HCT116 (cell line): ENCODE measurements at regions not wholly inside any gene's neighbourhood (a gene's known extent, or its start where the extent isn't known, plus 50 kb on each side); places are given as distances from the start of the nearest gene placed in this dataset.
"Not testable (repeated sequence)": the region's sequence is repeated elsewhere in the genome, so short reads cannot be mapped to it uniquely, and the experiment has no call there.

Experiments
- ATAC-seq: fragments of 200-7000 bp; cut with Tn5 transposase; 2 replicates; pipeline ENCODE4 v1.9.1; 2020; ENCODE audit warnings: mild to moderate bottlenecking, moderate library complexity
- BruUV-seq: library from RNA; stranded (reverse); fragments of 400-500 nt; replicated peaks from 2 replicates; lab custom pipeline; 2021; lab: Mats Ljungman, UMichigan
- CTCF ChIA-PET: fragments of 300-600 bp; sonication (Branson Sonifier 250); formaldehyde crosslinking; loops from one replicate; lab custom pipeline; 2021; ENCODE audit warnings: antibody characterized with exemption; lab: Charles Lee
- POLR2A ChIA-PET: fragments of 300-600, 350-600 bp; sonication (Branson Sonifier 250); formaldehyde crosslinking; loops from one replicate; lab custom pipeline; 2021; ENCODE audit warnings: antibody characterized with exemption; lab: Charles Lee
- RAD21 ChIA-PET, 2 experiments: fragments of 300-600 bp; sonication (Branson Sonifier 250); formaldehyde crosslinking; loops; one replicate each; lab custom pipeline; 2023; ENCODE audit warnings: low total read pairs in 2 of 2; ENCODE audit not compliant: uncharacterized antibody in 2 of 2, unreplicated experiment in 2 of 2, low non-redundant PET in 1 of 2; lab: Charles Lee
- DNase-seq: peaks from one replicate; pipeline ENCODE4 v3.0.0-alpha.2; 2010; ENCODE audit warnings: low read depth, low spot score
- H2AFZ ChIP-seq: fragments of 200-600 bp; shearing (Covaris generic), sonication (generic); 2 replicates; pipeline ENCODE4 v1.6.1; 2017; ENCODE audit warnings: low read depth, mixed run types, mixed read lengths, antibody characterized with exemption, low read length; ENCODE audit not compliant: poor library complexity, severe bottlenecking
- H3K27ac ChIP-seq: 2 replicates; pipeline ENCODE4 v1.5.1; 2012; ENCODE audit warnings: low read depth, low read length
- H3K27me3 ChIP-seq: fragments of 200-600 bp; sonication (generic); 2 replicates; pipeline ENCODE4 v1.6.1; 2016; ENCODE audit warnings: mixed run types, low read length, mixed read lengths; ENCODE audit not compliant: insufficient read depth
- H3K36me3 ChIP-seq, 2 experiments: fragments of 200-500 bp in 1 of 2; fragments of 200-600 bp in 1 of 2; sonication (Bioruptor generic) in 1 of 2; sonication (generic) in 1 of 2; 2 replicates each; pipeline versions ENCODE4 v1.5.1 to v1.6.1; 2014 to 2016; ENCODE audit warnings: low read length in 2 of 2, inconsistent platforms in 1 of 2, mixed read lengths in 1 of 2, mixed run types in 1 of 2; ENCODE audit not compliant: insufficient read depth in 2 of 2, control insufficient read depth in 1 of 2
- H3K4me1 ChIP-seq, 2 experiments: fragments of 200-600 bp in 1 of 2; sonication (generic) in 1 of 2; 2 replicates each; pipeline versions ENCODE4 v1.5.1 to v1.6.1; 2012 to 2017; ENCODE audit warnings: low read length in 2 of 2, inconsistent platforms in 1 of 2, mild to moderate bottlenecking in 1 of 2, mixed read lengths in 1 of 2, mixed run types in 1 of 2, moderate library complexity in 1 of 2; ENCODE audit not compliant: insufficient read depth in 2 of 2, control insufficient read depth in 1 of 2
- H3K4me2 ChIP-seq: fragments of 200-600 bp; sonication (generic); 2 replicates; pipeline ENCODE4 v1.6.1; 2017; ENCODE audit warnings: mixed run types, low read length, mixed read lengths
- H3K4me3 ChIP-seq, 2 experiments: fragments of 200-600 bp in 1 of 2; sonication (generic) in 1 of 2; replicated peaks in 1 of 2; 2 replicates each; pipeline ENCODE4 v1.5.1; 2011 to 2016; ENCODE audit warnings: low read length in 2 of 2, control low read depth in 1 of 2, low read depth in 1 of 2, mild to moderate bottlenecking in 1 of 2, mixed read lengths in 1 of 2, mixed run types in 1 of 2
- H3K79me2 ChIP-seq: fragments of 200-600 bp; sonication (generic); 2 replicates; pipeline ENCODE4 v1.6.1; 2017; ENCODE audit warnings: mild to moderate bottlenecking, mixed run types, low read length, moderate library complexity, mixed read lengths; ENCODE audit not compliant: insufficient read depth
- H3K9ac ChIP-seq: fragments of 200-600 bp; sonication (generic); 2 replicates; pipeline ENCODE4 v1.6.1; 2016; ENCODE audit warnings: low read length, mixed read lengths
- H3K9me2 ChIP-seq: fragments of 200-600 bp; sonication (generic), shearing (Covaris generic); 2 replicates; pipeline ENCODE4 v1.6.1; 2017; ENCODE audit warnings: mixed run types, mild to moderate bottlenecking, moderate library complexity; ENCODE audit not compliant: insufficient read depth
- H3K9me3 ChIP-seq, 2 experiments: fragments of 200-500 bp in 1 of 2; fragments of 200-600 bp in 1 of 2; sonication (Bioruptor generic) in 1 of 2; sonication (generic) in 1 of 2; 2 replicates each; pipeline ENCODE4 v1.6.1; 2014 to 2017; ENCODE audit warnings: low read length in 2 of 2, mixed read lengths in 2 of 2, inconsistent platforms in 1 of 2, low read depth in 1 of 2, mild to moderate bottlenecking in 1 of 2, mixed run types in 1 of 2, moderate library complexity in 1 of 2; ENCODE audit not compliant: control insufficient read depth in 1 of 2, insufficient read depth in 1 of 2
- H4K20me1 ChIP-seq: fragments of 200-600 bp; sonication (generic), shearing (Covaris generic); 2 replicates; pipeline ENCODE4 v1.6.1; 2017; ENCODE audit warnings: mixed run types, mild to moderate bottlenecking, moderate library complexity; ENCODE audit not compliant: insufficient read depth
- CBX3 ChIP-seq: IDR thresholded peaks from 2 replicates; pipeline ENCODE4 v1.6.1; 2012; ENCODE audit warnings: low read depth
- CEBPB ChIP-seq: IDR thresholded peaks from 2 replicates; pipeline ENCODE4 v1.6.1; 2012; ENCODE audit warnings: low read depth
- ELF1 ChIP-seq: IDR thresholded peaks from 2 replicates; pipeline ENCODE4 v1.6.1; 2012; ENCODE audit warnings: low read depth, borderline replicate concordance
- EZH2 ChIP-seq: fragments of 200-600 bp; sonication (generic); IDR thresholded peaks from 2 replicates; pipeline ENCODE4 v1.6.1; 2017; ENCODE audit warnings: antibody characterized with exemption, mixed run types
- MAX ChIP-seq: IDR thresholded peaks from 2 replicates; pipeline ENCODE4 v1.6.1; 2012
- POLR2A ChIP-seq: IDR thresholded peaks from 2 replicates; pipeline ENCODE4 v1.7.0; 2011; ENCODE audit warnings: borderline replicate concordance; ENCODE audit not compliant: insufficient read depth, insufficient read length; ENCODE audit errors: extremely low read depth
- RAD21 ChIP-seq: IDR thresholded peaks from 2 replicates; pipeline ENCODE4 v1.6.1; 2012; ENCODE audit warnings: low read depth, mild to moderate bottlenecking
- ZNF274 ChIP-seq: fragments of 200-500 bp; sonication (Bioruptor generic); IDR thresholded peaks from 2 replicates; pipeline ENCODE4 v1.6.1; 2014; ENCODE audit warnings: mild to moderate bottlenecking, low read depth, low read length, inconsistent platforms
- intact Hi-C: fragments of 100-400 bp; cut with micrococcal nuclease; formaldehyde crosslinking; loops from 2 replicates; pipeline ENCODE4 v1.10.0; 2022
- TF ChIP-seq, protein P1 (sequence below), 3 experiments: fragments of 200-600 bp in 1 of 3; sonication (generic) in 1 of 3; IDR thresholded peaks in 2 of 3; conservative IDR thresholded peaks in 1 of 3; 2 replicates each; pipeline ENCODE4 v1.5.1; 2012 to 2017; ENCODE audit warnings: low read depth in 2 of 3, low read length in 2 of 3, antibody characterized with exemption in 1 of 3, borderline replicate concordance in 1 of 3, control low read depth in 1 of 3, mild to moderate bottlenecking in 1 of 3, mixed read lengths in 1 of 3, mixed run types in 1 of 3, moderate library complexity in 1 of 3; ENCODE audit not compliant: insufficient read depth in 1 of 3
- TF ChIP-seq, protein P2 (sequence below): IDR thresholded peaks from 2 replicates; pipeline ENCODE4 v1.6.1; 2011; ENCODE audit warnings: mild to moderate bottlenecking, low read length, moderate library complexity; ENCODE audit not compliant: insufficient replicate concordance; ENCODE audit errors: extremely low read depth

GRCh38 chr6:139696991-139697390 lies 322.5 kb upstream of the CITED2 start:
- H3K9ac ChIP-seq, CTCF ChIA-PET, BruUV-seq, H3K9me2 ChIP-seq, H4K20me1 ChIP-seq, ATAC-seq, intact Hi-C loops, DNase-seq, H3K9me3 ChIP-seq, H3K4me2 ChIP-seq, RAD21 ChIA-PET, H3K27ac ChIP-seq, H3K4me1 ChIP-seq, H3K36me3 ChIP-seq, H3K27me3 ChIP-seq, POLR2A ChIA-PET, H3K79me2 ChIP-seq, H2AFZ ChIP-seq, H3K4me3 ChIP-seq: not testable (repeated sequence)

DNA sequence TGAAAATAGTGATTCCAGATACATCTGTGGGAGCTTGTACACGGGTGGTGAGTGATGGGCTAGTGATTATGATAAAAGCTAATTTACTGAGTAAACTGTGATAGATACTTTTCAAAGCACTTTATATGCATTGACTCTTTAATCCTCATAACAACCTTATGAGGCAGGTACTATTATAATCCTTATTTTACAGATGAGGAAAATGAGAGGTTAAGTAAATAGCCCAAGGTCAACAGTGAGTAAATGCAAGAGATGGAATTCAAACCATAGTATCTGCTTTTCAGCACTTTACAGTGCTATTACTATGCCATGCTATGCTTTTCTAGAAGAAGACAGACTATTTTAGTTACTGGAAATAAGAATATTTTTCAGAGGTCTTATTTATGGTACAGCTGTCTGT lies 320.9 kb upstream of the CITED2 start:
- H3K79me2 ChIP-seq = no peaks in the 10 kb centered on the region
- no peak for ATAC-seq
- TF ChIP-seq ELF1 = no peak
- no peak for TF ChIP-seq POLR2A
- no peak for TF ChIP-seq MAX
- TF ChIP-seq CEBPB = no peak
- TF ChIP-seq CBX3 = no peak
- TF ChIP-seq, protein P1, sequence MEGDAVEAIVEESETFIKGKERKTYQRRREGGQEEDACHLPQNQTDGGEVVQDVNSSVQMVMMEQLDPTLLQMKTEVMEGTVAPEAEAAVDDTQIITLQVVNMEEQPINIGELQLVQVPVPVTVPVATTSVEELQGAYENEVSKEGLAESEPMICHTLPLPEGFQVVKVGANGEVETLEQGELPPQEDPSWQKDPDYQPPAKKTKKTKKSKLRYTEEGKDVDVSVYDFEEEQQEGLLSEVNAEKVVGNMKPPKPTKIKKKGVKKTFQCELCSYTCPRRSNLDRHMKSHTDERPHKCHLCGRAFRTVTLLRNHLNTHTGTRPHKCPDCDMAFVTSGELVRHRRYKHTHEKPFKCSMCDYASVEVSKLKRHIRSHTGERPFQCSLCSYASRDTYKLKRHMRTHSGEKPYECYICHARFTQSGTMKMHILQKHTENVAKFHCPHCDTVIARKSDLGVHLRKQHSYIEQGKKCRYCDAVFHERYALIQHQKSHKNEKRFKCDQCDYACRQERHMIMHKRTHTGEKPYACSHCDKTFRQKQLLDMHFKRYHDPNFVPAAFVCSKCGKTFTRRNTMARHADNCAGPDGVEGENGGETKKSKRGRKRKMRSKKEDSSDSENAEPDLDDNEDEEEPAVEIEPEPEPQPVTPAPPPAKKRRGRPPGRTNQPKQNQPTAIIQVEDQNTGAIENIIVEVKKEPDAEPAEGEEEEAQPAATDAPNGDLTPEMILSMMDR (IDR thresholded peaks at IDR 0.05 in 2 of 3, conservative IDR thresholded peaks at IDR 0.05 in 1 of 3; ENCODE audit: borderline replicate concordance in 1 of 3, insufficient read depth in 1 of 3, low read depth in 2 of 3, low read length in 2 of 3) = no peak
- no peak for TF ChIP-seq RAD21
- TF ChIP-seq, protein P2, sequence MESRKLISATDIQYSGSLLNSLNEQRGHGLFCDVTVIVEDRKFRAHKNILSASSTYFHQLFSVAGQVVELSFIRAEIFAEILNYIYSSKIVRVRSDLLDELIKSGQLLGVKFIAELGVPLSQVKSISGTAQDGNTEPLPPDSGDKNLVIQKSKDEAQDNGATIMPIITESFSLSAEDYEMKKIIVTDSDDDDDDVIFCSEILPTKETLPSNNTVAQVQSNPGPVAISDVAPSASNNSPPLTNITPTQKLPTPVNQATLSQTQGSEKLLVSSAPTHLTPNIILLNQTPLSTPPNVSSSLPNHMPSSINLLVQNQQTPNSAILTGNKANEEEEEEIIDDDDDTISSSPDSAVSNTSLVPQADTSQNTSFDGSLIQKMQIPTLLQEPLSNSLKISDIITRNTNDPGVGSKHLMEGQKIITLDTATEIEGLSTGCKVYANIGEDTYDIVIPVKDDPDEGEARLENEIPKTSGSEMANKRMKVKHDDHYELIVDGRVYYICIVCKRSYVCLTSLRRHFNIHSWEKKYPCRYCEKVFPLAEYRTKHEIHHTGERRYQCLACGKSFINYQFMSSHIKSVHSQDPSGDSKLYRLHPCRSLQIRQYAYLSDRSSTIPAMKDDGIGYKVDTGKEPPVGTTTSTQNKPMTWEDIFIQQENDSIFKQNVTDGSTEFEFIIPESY = no peak
- TF ChIP-seq ZNF274 = no peak
- TF ChIP-seq EZH2 = no peak
- TF ChIP-seq, all 23 proteins: peak for 0
- DNase-seq = no peak
- CTCF ChIA-PET = no interaction called here
- H3K4me2 ChIP-seq = no peak overlapping the region
- intact Hi-C loops = no loop called here
- H3K36me3 ChIP-seq = no peaks in the 10 kb centered on the region
- BruUV-seq = no TSS peak
- no peaks in the 10 kb centered on the region for H3K9me2 ChIP-seq
- H3K27ac ChIP-seq = no peak overlapping the region
- no peaks in the 10 kb centered on the region for H4K20me1 ChIP-seq
- H3K9me3 ChIP-seq = no peaks in the 10 kb centered on the region
- H3K27me3 ChIP-seq = no peaks in the 10 kb centered on the region
- no peak overlapping the region for H2AFZ ChIP-seq
- H3K4me1 ChIP-seq = no peaks in the 10 kb centered on the region
- POLR2A ChIA-PET = no interaction called here
- H3K4me3 ChIP-seq = no peak overlapping the region
- H3K9ac ChIP-seq = no peak overlapping the region
- RAD21 ChIA-PET = no interaction called here
